Glomerular visceral epithelial cell (primary cell): ENCODE measurements at regions not wholly inside any gene's neighbourhood (a gene's known extent, or its start where the extent isn't known, plus 50 kb on each side); places are given as distances from the start of the nearest gene placed in this dataset.

Experiments
- DNase-seq: peaks from one replicate; pipeline ENCODE4 v3.0.0-alpha.2; 2016; ENCODE audit errors: extremely low spot score

GRCh38 chr2:201018636-201019035 lies 52.8 kb downstream of the HYCC2 start:
- peak; percentile 21 for DNase-seq

- DNase-seq = no peak
Measured at GRCh38 chr2:201016859-201017258, 53.4 kb upstream of the ORC2 start.
